ENCODE measurements at regions not wholly inside any gene's neighbourhood (a gene's known extent, or its start where the extent isn't known, plus 50 kb on each side); places are given as distances from the start of the nearest gene placed in this dataset.

- Histone ChIP-seq H3K27me3 (ENCODE audit: low read depth) (no peaks in the 10 kb centered on the region), H3K4me3 (no peak overlapping the region), H3K27ac (no peak overlapping the region), H3K4me1 (no peaks in the 10 kb centered on the region), H3K9me3 (no peaks in the 10 kb centered on the region), H3K36me3 (no peaks in the 10 kb centered on the region)
- ATAC-seq (no peak), DNase-seq (no peak)
- no peak for TF ChIP-seq CTCF (IDR thresholded peaks at IDR 0.05)
- intact Hi-C loops (cut with DNase I) = no loop called here
These were observed 737.1 kb downstream of the INHBA start for GRCh38 chr7:40965774-40966173.

GRCh38 chr7:40965016-40965415, 737.9 kb downstream of the INHBA start:
- TF ChIP-seq CTCF (IDR thresholded peaks at IDR 0.05) = no peak
- Histone ChIP-seq H3K4me3 (no peak overlapping the region), H3K4me1 (no peaks in the 10 kb centered on the region), H3K27ac (no peak overlapping the region), H3K36me3 (no peaks in the 10 kb centered on the region), H3K27me3 (ENCODE audit: low read depth) (no peaks in the 10 kb centered on the region), H3K9me3 (no peaks in the 10 kb centered on the region)
- intact Hi-C loops (cut with DNase I) = no loop called here
- no peak for DNase-seq
- ATAC-seq = no peak

GRCh38 chr7:40964610-40965009, 738.3 kb downstream of the INHBA start:
- intact Hi-C loops (cut with DNase I) = no loop called here
- no peaks in the 10 kb centered on the region for H3K4me1 ChIP-seq
- H3K36me3 ChIP-seq = no peaks in the 10 kb centered on the region
- no peak overlapping the region for H3K27ac ChIP-seq
- DNase-seq (no peak), ATAC-seq (no peak)
- TF ChIP-seq CTCF (IDR thresholded peaks at IDR 0.05) = no peak
- no peaks in the 10 kb centered on the region for H3K27me3 ChIP-seq (ENCODE audit: low read depth)
- H3K9me3 ChIP-seq = no peaks in the 10 kb centered on the region
- no peak overlapping the region for H3K4me3 ChIP-seq

GRCh38 chr7:40959955-40960354, 742.9 kb downstream of the INHBA start:
- Histone ChIP-seq H3K36me3 (no peaks in the 10 kb centered on the region), H3K27me3 (ENCODE audit: low read depth) (no peaks in the 10 kb centered on the region), H3K9me3 (no peaks in the 10 kb centered on the region), H3K4me3 (no peak overlapping the region), H3K4me1 (no peaks in the 10 kb centered on the region), H3K27ac (no peak overlapping the region)
- TF ChIP-seq CTCF (IDR thresholded peaks at IDR 0.05) = no peak
- no peak for DNase-seq
- intact Hi-C loops (cut with DNase I) = no loop called here
- ATAC-seq = no peak

- H3K9me3 ChIP-seq = peaks cover 24% of the 10 kb centered on the region
- ATAC-seq = no peak
- no peak overlapping the region for H3K27ac ChIP-seq
- TF ChIP-seq CTCF (IDR thresholded peaks at IDR 0.05) = no peak
- no peak for DNase-seq
- no peaks in the 10 kb centered on the region for H3K36me3 ChIP-seq
- no peaks in the 10 kb centered on the region for H3K4me1 ChIP-seq
- intact Hi-C loops (cut with DNase I) = no loop called here
- no peak overlapping the region for H3K4me3 ChIP-seq
- no peaks in the 10 kb centered on the region for H3K27me3 ChIP-seq (ENCODE audit: low read depth)
These were observed 754.7 kb downstream of the INHBA start for GRCh38 chr7:40948239-40948638.

GRCh38 chr7:40947566-40947965, 755.3 kb downstream of the INHBA start:
- TF ChIP-seq CTCF (IDR thresholded peaks at IDR 0.05) = no peak
- Histone ChIP-seq H3K27ac (no peak overlapping the region), H3K9me3 (peaks cover 24% of the 10 kb centered on the region), H3K27me3 (ENCODE audit: low read depth) (no peaks in the 10 kb centered on the region), H3K4me3 (no peak overlapping the region), H3K4me1 (no peaks in the 10 kb centered on the region), H3K36me3 (no peaks in the 10 kb centered on the region)
- intact Hi-C loops (cut with DNase I) = no loop called here
- ATAC-seq (no peak), DNase-seq (no peak)
